ENCODE measurements at regions not wholly inside any gene's neighbourhood (a gene's known extent, or its start where the extent isn't known, plus 50 kb on each side); places are given as distances from the start of the nearest gene placed in this dataset.

DNA sequence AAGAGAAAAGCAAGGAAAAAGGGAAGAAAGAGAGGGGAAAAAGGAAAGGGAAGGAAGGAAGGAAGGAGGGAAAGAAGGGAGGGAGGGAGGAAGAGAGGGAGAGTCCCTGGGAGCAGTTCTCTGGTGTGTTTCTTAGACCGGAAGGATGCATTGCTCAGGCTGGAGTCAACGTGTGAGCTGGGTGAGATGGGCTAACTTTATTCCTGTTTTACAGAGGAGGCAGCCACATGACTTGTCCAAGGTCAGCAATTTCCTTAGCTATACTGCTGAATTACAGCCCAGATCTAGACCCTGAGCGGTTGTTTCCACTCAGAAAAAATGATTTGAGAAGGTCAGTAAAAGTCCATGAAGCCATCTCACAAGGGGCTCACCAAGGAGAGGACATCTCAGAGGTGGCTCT, 86.6 kb upstream of the APCDD1 start:
- DNase-seq = no peak

DNA sequence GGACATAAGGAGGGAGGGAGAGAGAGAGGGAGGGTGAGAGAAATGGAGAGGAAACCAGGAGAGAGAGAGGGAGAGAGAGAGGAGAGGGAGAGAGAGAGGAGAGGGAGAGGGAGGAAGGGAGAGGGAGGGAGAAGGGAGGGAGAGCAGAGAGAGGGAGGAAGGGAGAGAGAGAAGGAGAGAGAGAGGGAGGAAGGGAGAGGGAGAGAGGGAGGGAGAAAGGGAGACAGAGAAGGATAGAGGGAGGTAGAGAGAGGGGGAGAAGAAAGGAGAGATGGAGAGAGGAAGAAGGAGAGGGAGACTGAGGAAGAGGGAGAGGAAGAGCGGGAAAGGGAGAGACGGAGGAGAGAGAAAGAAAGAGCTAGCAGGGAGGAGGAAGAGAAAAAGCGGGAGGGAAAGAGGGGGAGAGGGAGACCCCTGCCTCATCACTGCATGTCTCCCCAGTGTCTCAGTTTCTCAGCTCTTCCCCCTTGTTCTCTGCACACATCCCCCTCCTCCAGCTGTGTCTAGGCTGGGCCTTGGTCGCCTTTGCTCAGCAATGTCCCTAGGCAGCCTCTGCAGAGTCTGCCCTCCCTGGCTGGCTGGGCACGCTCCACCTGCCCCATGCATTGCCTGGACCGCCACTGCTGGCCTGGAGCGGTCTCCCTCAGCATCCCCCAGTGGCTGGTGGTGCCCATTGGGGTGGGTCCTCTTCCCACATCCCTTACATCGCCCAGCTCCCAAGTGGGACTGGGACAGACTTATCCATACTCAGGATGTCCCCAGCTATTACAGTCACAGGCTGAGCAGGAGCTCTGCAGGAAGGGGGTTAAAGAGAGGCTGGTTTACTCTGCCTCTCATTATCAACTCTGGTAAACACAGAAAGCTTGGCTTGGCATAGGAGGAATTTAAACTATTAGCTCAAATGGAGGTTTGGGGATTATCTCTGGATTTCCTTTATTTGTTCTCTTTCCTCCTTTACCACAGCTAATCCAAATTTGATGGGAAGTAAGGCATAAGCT, 85.7 kb upstream of the APCDD1 start:
- DNase-seq = peak; percentile 43

DNA sequence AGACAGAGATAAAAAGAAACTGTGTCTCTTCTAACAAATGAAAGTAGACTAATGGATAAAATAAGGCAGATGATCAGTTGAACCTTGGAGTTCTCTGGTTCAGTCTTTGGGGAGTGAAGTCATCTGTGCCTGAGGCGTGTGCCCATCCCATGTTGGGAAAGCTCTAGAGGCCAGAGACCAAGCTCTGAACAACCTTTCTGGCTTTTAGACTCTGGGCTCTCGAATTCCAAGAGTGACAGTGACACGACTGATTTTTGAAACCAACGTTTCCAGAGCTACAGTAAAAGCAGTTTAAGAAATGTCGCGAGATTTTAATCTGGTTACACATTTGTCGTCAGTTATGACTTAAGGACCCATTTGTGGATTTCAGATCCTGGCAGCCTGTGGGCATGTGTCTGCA, 83.7 kb upstream of the APCDD1 start:
- peak; percentile 53 for DNase-seq

DNA sequence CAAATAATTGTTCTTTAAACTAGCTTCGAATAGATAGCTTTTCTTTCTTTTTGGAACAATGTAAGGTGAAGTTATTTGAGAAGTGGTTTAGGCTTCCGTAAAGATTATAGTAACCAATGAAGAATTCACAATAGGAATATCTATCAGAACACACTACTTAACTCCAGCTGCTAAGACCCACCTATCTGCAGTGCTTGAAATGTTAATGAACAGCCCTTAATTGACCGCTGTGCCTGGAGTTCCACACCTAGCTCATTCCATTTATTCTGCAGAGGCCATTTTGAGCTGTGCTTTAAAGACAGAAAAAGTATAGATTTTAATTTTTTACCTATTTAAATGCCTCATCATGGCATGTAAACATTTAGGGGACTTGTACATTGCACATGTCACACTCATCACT, 83.3 kb upstream of the APCDD1 start:
- DNase-seq = no peak

DNA sequence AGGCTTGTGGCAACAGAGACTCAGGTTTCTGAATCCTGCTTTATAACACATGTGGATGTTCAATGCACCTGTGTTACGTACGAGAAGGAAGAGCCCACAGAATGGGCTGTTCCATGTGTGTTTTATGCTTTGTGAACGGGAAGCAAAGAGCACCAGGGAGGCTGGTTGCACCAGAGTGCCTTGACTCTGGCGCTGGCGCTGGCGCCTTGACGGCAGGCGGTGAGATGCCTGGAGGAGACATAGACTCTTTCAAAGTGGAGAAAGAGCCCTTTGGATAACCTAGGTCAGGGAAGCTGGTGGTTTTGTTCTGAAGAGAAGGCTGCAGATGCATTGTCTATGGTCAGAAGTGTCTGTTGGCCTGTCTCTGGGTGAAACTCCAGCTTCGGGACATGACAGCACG, 80.2 kb upstream of the APCDD1 start:
- peak; percentile 19 for DNase-seq

DNA sequence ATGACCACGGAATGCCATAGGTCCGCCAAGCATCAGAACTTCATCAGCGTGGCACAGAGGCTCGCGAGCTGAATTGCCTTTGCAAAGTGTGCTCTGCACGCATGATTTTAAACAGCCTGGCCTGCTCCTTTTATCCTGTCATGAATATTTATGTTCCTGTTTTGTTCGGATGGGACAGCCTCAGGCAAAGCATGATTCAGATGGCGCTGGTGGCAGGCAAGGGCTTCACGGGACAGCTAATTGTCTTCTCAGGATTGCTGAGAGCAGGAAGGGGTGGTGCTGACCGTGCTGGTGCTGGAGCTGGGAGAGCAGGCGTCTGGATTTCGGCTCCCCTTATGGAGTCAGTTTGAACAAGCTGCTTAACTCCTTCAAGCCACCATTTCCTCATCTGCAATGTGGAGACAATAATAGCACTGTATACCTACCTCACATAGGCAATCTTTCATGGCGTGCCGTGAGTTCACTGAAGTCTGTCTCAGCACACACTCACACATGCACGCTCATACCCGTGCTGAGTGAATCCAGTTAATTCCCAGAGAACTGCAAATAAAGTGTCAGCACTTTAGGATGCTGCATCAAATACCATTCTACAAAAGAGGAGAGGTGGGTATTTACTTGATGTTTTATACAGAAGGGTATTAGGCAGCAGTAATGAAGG, 79.7 kb upstream of the APCDD1 start:
- peak; percentile 86 for DNase-seq

DNA sequence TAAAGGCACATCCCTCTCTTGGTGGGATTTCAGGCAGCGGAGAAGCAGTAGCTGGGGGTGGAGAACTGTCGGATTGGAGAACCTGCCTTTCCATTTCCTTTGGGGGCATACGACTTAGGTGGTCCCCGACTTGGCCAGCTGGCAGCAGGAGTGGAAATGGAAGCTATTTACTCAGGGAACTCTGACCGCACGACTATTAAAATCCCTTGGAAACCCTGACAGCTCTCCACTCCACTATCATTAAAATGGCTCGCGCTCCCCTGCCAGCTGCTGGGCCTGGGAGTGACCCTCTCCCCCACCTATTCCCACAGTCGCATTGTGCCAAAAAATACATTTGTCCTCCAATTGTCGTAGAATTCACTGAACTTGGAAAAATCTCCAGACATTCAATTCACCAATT, 77.7 kb upstream of the APCDD1 start:
- DNase-seq = no peak

DNA sequence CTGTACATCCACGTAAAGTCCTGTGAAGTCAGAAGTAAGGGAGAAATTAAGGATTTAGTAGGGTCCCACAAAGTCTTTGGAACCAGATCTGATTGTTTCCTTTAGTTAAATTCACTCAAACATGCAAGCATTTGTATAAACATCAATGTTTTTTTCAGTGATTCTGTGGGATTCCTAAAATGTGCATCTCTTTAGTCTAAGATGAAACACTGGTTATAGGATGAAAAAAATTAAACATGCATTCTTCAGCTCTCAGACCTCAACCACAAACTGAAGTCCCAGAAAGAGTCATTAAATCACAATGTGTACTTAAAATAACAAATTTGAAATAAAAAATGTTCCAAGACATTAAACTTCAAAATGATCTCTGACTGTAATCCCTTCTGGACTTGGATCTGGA, 76.5 kb upstream of the APCDD1 start:
- DNase-seq = no peak

DNA sequence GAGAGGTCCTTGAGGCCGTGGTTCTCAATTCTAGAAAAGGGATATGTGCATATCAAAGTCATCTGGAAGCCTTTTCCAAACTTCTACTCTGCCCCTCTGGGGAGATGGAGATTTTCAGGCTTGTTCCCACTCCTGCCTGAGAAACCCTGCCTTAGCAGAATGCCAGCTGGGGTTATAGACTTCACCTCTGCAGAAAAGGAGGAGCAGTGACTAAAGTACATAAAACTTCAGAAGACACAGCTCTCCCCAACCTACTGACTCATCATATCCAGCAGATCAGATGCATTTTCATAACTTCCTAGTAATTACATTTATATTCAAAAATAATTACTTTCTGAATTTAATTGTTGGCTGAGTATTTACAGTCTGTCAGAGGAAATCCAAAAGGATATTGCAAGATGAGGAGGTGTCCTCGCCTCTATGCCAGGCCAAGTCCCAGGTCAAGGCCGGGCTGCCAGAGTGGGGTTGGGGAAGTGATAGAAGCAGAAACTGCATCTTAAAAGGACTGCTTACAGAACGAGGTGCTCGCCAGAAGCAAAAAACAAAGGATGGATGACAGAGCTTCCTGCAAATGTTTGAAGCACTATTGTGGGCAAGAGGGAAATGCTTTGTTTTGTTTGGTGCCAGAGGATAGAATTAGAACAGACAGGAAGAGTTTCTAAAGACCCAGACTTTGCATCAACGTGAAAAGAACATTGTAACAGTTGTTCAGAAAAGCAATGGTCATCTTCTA, 75.6 kb upstream of the APCDD1 start:
- DNase-seq = peak; percentile 7

DNA sequence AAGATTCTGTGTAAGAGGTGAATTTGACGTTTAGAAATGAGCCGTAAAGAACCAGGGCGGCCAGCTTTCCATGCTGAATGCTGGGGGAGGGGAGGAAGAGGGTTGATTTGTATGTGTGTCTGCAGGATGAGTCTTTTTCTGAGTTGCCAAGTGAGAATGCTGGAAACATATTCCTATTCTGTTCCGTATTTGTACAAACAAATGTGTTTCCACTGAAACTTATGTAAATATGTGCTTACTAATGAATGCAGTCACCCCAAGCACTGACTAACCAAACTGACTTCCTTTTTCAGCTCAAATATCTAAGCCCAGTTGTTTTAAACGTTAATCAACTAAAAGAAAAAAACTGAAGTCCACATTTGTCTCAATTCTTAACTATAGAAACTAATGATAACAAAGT, 74.9 kb upstream of the APCDD1 start:
- DNase-seq = peak; percentile 15

DNA sequence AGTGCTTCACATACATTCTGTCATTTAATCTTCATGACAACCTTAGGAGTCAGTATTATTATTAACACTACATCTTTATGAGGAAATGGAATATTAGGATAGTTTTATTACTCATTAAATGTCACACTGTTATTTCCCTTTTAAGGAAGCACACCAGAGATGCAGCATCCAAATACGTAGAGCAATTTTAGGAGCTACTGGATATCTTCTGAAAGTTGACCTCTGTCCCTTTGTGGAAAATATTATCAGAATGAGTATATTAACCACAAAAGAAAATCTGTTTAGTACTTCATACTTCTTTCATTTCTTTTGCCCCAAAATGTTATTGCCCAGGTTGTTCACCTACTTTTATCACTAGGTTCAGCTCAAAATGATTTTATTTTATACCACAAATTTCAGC, 72.9 kb upstream of the APCDD1 start:
- DNase-seq = no peak

DNA sequence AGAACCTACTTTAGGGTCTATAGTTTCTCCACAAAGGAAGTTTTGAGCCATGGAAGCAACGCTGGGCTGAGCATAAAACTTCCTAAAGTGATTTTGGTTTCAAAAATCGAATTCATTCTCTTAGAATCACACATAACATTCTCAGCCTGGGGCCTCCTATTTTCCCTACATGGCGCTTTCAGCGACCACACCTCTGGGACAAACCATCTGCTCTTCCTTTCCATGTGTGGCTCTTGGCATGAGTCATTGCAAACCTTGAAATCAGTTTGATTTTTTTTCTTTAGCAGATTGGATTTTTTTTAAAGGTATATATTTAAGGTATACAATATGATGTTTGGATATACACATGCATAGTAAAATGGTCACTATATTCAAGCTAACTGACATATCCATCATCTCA, 72.5 kb upstream of the APCDD1 start:
- no peak for DNase-seq

DNA sequence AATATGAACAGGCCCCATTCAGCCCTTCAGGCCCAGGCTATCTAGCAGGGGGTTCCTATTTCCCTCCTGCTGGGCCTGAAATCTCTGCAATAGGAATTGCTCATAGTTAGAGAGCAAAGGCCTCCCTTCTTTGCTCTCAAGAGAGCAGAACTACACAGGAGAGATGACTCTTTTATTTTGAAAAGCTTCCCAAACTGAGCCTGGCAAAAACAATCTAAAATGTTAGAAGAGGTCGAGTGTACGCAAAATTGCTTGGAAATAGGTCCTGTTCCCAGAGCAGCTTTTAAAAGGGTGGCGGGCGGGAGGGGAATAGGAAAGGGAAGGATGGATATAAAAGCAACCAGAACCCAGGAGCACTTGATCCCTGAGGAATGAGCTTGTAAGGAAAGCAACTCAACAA, 68.4 kb upstream of the APCDD1 start:
- no peak for DNase-seq

DNA sequence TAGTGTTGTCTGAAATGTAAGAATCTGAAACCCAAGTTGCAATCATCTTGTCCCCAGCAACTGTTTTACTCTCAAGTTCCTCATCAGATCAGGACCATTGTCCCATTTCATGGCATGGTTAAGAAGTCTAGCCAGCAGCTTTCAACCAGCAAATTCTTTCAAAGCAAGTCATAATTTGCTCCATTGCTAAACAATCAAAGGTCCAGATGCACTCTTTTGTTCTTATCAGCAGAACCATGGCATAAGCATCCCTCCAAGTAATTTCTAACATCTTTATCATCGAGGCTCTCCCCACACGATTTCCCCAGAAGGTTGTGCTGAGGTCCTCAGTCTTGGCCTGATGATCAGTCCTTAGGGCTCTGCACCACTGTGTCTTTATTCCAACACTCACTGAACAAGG, 67.5 kb upstream of the APCDD1 start:
- DNase-seq = no peak

DNA sequence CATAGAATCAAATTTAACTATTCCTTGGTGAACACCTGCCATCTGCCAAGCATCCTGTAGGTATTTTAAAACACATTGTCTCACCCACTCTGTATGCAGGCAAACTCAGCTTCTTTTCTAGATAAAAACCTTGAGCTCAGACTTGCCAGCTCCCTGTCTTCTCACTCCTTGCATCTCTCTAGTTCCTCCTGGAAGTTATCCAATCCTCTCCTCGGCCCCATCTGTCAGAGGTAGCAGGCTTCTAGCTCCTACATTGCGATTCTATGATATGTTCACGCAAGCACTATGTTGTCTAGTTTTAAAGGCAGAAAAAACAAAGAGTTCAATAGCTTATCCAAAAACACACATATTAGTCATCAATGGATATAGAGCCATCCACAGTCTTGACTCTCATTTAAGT, 67.0 kb upstream of the APCDD1 start:
- no peak for DNase-seq

DNA sequence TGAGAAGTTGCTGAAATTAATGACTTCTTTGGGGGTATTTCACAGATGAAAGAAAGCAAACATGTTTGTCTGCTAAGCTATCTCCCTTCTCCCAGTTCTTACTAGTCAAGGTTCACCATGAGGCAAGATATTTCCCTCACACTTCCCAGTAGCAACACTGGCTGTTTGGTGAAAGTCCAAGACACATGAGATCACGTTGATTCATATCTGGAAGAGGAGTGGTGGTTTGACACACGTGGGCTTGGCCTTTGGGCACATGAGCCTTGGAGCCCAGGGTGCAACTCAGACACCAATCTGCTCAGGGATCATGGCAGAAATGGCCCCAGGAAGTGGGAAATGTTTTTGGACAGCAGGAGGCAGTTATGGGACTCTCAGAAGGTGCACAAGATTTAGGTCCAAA, 66.1 kb upstream of the APCDD1 start:
- peak; percentile 12 for DNase-seq

DNA sequence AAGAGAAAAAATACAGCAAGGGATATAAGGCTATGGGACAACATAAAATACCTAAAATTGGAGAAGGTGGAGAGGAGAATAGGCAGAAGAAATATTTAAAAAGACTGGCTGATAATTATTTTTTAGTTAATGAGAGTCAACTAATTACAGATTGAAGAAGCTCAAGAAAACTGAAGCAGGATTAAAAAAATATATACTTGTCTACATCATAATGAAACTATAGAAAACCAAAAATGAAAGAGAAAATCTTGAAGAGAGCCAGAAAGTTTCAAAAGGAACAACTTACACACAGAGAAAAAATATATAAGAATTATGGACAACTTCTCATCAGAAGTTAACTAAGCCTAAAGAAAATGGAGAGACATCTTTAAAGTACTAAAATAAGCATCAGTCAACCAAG, 62.9 kb upstream of the APCDD1 start:
- DNase-seq = no peak

DNA sequence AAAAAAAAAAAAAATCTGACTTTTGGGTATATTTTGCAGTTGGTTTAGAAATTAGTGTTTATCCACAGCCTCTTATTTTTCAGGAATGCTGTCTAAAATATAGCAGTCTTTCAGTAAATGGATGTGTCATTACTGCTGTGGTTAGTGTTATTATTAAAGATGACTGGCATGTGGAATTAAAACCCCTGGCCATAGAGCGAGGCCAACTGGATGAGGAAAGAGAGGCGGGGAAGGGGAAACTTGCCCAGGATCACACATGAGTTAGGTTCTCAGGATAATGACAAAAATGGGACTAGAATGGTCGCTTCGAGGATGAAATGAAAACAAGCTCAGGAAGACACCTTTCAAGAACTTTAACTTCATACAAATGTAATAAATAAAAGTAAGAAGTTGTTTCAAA, 57.4 kb upstream of the APCDD1 start:
- no peak for DNase-seq

DNA sequence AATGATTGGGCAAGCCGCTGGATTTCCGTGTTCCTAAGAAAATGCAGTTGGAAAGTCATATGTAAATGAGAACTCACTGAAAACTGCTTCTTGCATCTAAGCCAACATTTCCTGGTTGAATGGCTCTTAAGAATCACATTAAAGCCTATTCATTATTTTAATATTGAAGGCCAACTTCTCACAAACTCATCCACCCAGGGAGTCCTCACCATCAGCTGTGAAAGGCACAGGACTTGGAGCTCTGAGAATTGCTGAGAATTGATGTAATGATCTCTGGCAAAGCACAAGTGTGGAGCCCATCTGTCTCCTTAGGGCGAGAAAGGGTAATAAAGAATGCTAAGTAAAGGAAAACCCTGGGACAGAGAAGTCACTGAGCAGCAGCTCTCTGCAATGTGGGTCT, 55.9 kb upstream of the APCDD1 start:
- no peak for DNase-seq

DNA sequence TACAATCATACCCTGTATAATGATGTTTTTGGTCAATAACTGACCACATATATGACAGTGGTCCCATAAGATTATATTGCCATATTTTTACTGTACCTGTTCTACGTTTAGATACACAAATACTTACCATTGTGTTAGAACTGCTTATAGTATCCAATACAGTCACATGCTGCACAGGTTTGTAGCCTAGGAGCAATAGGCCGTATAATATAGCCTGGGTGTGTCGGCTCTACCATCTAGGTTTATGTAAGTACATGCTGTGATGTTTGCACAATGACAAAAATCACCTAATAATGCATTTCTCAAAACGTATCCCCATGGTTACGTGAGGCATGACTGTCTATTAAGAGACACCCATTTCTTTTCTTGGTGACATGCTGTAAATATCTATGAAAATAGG, 55.0 kb upstream of the APCDD1 start:
- no peak for DNase-seq

DNA sequence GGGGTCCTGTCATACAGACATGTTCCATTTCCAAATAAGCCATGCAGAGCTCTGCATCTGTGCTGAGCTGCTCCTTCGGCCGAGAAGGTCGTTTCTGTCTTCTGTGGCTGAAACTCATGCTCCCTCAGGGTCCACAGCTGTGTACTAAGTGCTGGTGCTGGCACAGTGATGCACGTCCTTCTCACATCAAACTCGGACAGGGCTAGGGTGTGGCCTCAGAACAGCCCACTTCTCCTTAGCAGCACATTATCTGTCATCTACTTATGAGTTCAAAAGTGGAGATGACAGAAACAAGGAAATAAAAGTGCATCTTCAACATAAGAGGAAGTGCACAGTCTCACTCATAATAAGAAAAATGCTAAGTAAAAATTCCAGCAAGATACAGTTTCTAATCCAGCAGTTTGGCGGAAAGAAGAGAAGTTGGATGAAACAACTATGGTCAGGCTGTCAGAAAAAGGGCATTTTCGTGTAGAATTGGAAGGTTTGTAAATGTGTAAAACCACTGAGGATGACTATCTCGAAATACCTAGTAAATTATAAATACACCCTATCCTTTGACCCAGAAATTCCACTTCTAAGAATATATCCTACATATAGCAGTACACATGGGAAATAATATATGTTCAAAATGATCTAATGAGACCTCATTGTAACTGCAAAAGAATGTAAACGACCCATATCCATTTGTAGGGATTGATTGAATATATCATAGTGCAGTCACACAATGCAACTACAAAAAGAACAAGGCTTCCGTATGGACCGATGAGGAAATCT, 53.7 kb upstream of the APCDD1 start:
- no peak for DNase-seq

DNA sequence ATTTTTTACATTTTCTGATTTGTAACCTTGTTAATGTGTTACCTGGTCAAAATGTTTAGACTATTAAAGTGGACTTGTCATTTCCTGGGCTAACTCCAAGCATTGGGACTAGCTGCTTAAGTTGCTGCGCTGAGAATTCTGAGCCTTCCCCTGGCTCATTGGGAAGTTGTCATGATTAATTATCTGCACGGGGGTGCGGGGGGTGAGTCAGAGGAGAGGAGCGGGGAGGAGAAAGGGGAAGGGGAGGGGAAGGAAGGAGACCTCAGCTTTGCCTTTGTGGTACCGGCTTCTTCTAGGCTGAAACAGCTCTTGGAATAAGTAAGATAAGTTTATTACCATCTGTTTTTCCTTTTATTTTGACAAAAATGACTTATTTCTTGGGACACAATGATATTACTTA, 52.9 kb upstream of the APCDD1 start:
- no peak for DNase-seq

DNA sequence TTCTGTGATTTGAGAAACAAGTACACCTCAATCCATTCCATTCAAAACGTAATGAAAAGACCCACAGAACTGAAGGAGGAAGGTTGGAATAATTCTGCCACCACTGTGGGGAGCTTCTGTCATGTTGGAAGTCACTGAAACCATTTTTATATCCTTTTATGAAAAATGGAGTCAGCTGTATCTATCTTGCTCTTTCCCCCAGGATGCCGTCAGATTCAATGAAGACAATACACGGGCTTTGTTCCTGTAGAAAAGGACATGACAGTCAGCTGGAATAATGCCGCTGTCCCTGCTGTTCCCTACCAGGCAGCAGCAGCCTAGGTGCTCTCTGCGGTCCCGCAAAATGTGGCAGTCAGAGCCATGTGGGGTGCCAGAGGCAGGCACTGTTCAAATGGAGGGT, 52.5 kb upstream of the APCDD1 start:
- DNase-seq = no peak
